Left lobe of liver (tissue), 2 donors: ENCODE measurements at regions not wholly inside any gene's neighbourhood (a gene's known extent, or its start where the extent isn't known, plus 50 kb on each side); places are given as distances from the start of the nearest gene placed in this dataset.
"Not testable (repeated sequence)": the region's sequence is repeated elsewhere in the genome, so short reads cannot be mapped to it uniquely, and the experiment has no call there.

Experiments
- ATAC-seq: fragments of 200-7000 bp; cut with Tn5 transposase; one replicate; pipeline ENCODE4 v1.9.1; 2020; ENCODE audit warnings: mild to moderate bottlenecking, moderate library complexity
- DNase-seq: peaks from one replicate; pipeline ENCODE4 v3.0.0-alpha.2; 2020; ENCODE audit warnings: low spot score
- donor health status: DM: no; HTN: no; CAD: no; lungs with moderate emphysema.
- donor health status: DM: no; HTN: yes; CAD: no.

DNA sequence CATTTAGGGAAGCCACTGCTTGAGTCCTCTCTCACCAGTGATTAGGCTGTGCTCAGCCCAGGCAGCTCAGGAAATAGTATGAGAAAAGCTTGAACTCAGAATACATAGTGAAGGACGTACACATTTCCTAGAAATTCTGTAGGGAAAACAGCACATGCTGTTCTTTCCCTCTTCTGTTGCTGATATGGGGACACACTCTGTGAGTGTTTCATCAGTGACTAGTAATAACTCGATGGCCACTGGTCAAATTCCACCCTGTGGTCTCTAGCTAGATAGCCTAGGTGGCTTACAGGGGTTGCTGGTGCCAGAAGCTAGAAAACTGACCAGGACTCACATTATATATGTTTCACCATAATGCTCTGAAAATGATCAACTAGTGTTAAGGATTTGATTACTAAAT is 259.8 kb upstream of the SOX4 start:
- ATAC-seq = no peak
- DNase-seq = no peak

DNA sequence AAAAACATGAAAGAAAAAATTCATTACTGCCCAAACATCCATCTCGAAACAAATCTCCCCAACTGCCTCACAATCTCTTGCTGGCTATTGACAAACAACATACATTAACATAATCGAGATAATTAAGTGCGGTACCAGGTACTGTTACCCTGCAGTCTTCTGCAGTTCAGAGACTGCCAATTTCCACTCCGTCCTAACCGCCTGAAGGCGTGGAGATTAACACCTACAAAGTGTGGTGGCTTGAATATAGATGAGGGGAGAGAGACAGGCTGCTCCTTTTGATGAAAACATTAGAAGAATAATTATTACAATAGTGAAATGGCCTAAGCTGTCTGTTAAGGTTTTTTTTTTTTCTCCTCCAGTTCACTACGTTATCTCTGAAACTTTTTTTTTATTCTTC is 258.9 kb upstream of the SOX4 start:
- ATAC-seq (no peak), DNase-seq (no peak)

DNA sequence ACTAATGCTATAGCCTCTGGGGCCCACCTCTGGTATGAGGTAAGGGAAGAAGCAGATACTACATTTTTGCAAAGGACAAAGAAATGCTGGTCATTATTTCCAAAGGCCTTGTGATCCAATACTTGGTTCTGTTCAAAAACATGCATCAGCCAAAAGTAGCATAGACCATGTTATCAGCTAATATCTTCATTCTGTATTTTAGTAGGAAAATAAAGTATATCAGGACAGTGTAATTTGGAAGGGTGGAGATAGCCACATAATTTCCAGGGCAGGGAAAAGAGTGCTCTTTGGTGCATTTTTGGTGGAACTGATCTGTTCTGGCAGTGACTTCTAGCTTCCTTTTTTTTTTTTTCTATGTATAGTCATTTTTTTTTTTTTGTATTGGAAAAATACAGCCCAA is 258.0 kb upstream of the SOX4 start:
- ATAC-seq (no peak), DNase-seq (no peak)

DNA sequence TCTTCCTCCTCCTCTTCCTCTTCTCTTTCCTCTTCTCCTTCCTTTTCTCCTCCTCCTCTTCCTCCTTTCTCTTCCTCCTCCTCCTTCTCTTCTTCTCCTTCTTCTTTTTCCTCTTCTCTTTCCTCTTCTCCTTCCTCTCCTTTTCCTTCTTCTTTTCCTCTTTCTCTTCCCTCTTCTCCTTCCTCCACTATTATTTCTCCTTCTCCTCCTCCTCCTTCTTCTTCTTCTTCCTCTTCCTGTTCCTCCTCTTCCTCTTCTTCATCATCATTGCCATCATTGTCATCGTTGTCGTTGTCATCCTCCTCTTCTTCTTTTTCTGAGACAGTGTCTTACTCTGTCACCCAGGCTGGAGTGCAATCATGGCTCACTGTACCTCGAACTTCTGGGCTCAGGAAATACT is 256.3 kb upstream of the SOX4 start:
- DNase-seq (no peak), ATAC-seq (no peak)

DNA sequence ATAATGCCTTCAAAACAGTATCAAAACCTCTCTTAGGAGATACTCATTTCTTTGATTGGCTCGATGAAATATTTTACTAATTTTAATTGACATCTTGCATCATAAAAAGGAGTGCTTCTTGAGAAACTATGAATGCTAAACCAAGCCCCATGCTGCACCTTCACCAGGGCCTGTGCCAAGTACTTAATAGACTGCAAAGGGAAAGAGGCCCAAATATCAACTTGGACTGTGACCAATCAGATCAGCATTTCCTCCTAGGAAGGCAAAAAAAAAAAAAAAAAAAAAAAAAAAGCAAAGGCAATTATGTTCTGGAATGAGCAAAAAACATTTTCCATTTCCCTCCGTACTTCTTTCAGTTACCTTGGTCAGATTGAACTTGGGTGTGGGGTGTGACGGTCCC is 253.0 kb upstream of the SOX4 start:
- no peak for ATAC-seq
- DNase-seq = no peak

DNA sequence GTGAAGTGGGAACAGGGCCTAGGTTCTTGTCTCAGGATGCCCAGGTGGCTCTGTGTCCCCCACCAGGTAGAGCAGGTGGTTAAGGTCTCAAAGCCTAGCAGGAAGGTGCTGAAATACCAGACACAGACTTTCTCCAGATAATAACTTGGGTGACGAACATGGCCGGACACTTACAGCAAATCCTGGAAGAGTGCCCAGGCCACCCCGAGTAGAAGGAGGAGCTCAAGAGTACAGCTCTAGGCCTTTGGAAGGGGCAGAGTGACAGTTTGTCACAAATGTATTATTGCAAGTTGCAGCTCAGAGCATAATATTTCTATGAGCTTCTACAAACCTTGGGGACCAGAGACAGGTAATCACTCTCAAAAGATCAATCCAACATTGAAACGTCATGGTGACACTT is 251.6 kb upstream of the SOX4 start:
- ATAC-seq = no peak

DNA sequence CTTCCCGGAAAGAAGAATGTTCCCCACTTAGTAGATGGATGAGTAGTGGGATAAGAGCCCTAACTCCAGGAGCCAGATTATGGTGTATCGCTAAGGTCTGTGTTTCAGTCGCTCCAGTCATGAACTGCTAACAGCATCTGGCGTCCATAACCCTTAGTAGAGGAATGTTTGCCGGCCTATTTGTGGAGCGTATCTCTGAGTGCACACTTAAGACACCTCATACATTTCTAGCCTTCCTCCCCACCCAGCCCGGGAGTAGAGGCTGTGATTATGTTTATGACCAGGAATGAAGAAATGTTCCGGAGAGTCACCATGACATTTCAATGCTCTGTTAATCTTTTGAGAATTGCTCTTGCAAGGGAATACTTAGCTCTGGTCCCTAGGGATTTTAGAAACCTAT is 251.1 kb upstream of the SOX4 start:
- ATAC-seq = no peak
- no peak for DNase-seq

More for the DNA sequence above, 251.6 kb upstream of the SOX4 start:
- DNase-seq = no peak

DNA sequence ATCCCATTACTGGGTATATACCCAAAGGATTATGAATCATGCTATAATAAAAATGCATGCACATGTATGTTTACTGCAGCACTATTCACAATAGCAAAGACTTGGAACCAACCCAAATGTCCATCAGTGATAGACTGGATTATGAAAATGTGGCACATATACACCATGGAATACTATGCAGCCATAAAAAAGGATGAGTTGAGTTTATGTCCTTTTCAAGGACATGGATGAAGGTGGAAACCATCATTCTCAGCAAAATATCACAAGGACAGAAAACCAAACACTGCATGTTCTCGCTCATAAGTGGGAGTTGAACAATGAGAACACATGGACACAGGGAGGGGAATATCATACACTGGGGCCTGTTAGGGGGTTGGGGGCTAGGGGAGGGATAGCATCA is 247.8 kb upstream of the SOX4 start:
- ATAC-seq, DNase-seq: not testable (repeated sequence)

DNA sequence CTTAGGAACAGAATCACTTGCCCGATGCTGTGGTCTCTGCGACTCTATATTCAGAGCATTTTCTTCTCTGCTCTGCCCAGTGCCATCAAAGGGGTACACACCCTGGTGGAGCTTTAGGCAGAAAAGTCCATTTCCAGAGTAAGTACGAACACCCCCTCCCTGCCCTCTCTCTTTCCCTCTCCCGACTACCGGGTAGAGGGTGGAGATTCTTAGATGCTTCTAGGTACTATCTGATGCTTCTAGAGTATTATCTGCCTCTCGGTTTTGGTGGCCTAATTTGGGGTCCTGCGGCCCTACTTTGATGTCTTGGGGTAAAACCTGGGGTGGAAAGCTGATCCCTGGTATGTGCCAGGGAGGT is 245.4 kb upstream of the SOX4 start:
- no peak for DNase-seq
- ATAC-seq = no peak

DNA sequence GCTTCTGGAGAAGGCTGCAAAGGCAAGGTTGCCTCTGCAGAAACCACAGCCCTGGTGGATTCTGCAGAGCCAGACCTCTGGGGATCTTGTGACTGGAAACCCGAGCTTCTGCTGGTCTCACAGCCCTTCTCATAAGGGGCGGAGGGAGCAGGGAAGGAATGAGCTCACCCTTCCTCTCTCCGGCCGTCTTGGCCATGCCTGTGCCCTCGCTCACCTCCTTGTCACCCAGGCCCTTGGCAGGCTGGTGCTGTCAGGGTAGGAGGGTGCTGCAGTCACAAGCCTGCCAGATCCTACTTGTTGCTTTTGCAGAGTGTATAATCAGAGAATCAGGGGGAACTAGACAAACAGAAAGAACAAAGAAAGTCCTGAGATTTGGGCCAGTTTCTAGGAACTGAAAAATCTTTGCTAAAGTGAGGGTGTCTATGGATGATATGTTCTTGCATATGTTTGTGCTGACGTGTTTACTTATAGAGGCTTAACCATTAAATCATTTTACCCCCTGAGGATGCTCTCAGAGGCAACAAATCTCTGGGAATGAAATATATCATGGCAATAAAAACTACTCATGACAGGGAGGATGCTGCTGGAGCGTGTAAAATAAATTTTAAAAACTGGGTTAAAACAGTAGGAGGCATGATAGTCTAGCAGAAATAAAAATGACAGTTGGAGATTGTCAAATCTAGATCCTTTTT is 244.9 kb upstream of the SOX4 start:
- DNase-seq (no peak), ATAC-seq (no peak)

DNA sequence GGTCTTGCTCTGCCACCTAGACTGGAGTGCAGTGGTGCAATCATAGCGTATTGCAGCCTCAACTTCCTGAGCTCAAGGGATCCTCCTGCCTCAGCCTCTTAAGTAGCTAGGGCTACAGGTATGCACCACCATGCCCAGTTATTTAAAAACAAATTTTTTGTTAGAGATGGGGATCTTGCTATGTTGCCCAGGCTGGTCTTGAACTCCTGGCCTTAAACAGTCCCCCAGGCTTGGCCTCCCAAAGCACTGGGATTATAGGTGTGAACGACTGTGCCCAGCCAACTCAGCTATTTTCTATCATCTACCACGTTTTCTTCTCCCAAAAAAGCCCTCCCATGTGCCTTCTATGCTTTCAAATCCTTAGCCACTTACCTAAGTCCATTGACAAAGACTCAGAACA is 243.7 kb upstream of the SOX4 start:
- ATAC-seq (no peak), DNase-seq (no peak)

DNA sequence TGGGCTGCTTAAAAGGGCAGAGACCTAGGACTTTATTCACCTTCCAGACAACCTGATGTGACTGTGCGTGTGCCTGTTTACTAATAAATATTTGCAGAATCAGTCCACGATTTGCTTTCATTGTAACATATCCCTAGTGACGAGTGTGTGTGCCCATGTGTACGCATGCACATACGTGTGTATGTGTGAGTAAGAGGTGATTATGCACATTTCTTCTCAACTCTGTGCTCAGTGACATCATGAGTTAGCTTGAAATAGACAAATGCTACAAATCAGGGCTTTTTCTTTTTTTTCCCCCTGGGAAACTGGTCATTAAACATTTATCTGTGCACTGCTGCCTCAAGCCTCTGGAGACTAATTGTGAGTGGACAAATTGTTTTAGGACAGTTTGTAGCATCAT is 242.6 kb upstream of the SOX4 start:
- ATAC-seq (no peak), DNase-seq (no peak)

DNA sequence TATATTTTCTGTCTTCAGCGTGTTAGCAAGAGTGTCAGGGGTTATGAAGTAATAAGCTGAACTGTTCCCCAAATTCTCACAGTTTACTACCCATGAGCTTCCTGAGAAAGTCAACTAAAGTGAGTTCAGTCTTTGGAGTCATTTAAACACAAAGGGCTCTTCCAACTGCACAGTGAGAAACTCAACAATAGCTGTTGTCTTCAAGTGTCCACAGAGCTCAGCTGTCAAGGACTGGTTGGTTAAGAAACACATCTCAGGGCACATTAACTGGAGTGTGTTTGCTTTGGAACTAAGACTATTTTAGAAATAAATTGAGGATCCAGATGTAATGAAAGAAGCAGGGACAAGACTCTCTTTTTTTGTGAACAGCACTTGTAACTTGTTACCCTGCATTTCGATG is 241.4 kb upstream of the SOX4 start:
- ATAC-seq (no peak), DNase-seq (no peak)

DNA sequence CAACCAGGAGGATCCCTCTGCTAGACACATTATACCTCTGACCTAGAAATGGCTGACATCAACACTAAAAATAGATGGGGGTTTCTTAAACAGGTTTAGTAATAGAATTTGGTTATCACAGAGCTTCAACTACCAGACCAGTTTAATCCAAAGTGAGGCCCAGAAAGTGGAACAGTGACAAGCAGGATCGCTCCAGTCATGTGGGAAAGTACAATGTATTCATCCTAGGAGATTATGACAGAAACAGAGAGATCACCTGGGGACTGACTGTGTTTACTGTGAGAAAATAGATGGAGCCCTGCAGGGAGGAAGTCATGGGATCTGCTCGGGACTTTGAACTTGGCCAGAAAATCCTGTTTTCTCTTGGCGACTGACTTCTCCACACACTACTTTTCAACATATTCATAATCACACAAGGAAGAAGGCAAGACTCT is 238.7 kb upstream of the SOX4 start:
- no peak for DNase-seq

DNA sequence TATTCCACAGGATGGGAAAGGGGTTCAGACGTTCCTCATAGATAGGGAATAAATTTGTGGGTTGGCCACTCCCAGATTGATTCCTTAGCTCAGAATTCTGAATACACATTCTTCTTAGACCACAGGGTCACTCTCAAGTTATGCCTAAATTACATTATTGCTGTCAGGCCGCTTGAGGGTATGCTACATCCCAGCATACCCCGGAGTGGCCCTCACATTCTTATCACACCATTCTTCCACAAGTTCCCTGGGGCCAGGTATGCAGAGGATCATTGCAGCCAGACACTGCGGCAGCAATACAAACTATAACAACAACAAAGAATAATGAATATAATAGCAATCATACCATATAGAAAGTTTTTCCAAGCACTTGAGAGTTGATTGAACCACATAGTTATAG is 237.9 kb upstream of the SOX4 start:
- no peak for DNase-seq
- no peak for ATAC-seq

More for the DNA sequence above, 238.7 kb upstream of the SOX4 start:
- no peak for ATAC-seq

DNA sequence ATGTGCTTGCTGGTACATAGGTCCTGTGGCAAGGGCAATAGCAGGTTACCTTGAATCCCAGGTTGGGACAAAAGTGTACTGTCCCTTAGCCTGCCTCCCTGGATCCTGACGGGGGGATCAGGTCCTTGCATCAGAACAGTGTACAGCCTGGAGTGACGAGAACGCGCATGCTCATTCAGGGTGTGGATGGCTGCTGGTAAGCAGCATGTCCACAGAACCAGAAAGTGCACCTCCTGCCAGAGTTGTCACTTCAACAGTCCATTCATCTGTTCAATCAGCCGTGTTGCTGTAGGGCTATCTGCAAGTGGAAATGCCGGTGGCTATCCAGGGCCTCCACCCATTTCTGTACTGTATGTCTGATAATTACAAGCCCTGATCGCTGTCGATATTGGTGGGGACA is 236.3 kb upstream of the SOX4 start:
- ATAC-seq (no peak), DNase-seq (no peak)

DNA sequence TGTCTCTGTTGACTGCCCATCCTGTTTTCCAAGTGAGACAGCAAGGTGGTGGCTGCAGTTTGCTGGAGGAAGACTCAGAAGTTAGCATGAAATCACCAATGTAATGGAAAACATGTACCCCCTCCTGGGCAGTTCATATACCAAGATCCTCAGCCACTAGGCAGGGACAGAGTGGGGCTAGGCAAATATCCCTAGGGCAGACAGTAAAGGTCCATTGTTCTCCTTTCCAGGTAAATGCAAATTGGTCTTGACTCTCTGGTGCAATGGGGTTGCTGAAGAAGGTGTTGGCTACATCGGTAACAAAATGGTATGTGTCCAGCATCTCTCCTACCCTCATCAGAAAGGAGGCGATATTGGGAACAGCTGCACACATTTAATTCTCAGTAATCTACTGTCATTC is 233.6 kb upstream of the SOX4 start:
- DNase-seq = no peak
- no peak for ATAC-seq

DNA sequence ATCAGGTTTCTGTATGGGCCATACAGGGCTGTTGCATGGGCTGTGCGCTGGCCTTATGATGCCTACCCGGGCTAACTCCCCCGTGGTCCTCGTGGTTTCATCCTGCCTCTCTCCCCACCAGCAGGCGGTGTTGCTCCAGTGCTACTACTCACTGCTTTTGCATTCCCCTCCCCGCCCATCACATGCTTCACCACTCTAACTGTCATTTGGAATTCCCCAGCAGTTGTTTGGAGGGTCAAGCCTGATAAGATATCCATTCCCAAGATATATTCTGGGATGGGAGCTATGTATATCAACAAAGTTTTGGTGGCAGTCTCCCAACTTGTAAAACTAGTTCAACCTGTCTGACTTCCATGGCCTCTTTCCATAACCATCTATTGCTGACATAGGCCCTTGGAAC is 233.2 kb upstream of the SOX4 start:
- no peak for DNase-seq
- no peak for ATAC-seq

DNA sequence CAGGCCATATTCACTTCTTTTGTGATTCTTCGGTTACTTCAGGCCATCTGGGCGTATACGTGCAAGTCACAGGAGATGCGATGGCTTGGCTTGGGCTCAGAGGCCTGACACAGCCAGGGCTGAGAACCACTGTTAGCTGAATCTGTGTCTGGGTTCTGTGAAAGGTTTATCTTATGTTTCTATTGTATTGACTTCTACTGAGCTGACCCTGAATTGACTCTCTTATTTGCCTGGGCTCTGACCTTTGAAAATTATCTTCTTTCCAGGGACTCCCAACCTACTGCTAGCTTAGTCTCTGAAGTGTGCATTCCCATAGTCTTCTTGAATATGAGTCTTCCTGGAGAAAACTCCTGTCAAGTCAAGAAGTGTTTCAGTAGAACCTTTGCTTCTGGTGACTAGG is 226.4 kb upstream of the SOX4 start:
- ATAC-seq (no peak), DNase-seq (no peak)

DNA sequence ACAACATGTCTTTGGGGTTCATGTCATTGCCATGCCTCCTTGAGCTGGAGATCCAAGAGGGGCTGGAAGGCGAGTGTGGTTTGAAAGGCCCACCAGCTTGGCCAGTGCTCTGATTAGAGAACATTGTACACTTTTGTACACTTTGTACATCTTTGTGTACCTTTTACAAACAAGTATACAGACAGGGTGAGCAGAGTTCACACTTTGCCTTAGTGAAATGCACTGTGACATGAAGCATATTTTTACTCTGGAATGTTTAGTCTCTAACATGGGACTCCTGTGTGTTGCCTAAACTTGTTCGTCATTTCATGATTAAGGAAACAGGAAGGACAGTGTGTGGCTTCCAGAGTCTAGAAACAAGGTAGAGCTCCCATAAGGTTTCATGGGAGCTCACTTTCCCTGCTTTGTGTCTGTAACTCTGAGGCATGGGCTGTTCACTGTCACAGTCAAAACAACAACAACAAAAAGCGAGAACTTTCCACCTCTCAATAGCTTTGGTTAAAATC is 225.8 kb upstream of the SOX4 start:
- ATAC-seq (no peak), DNase-seq (no peak)

DNA sequence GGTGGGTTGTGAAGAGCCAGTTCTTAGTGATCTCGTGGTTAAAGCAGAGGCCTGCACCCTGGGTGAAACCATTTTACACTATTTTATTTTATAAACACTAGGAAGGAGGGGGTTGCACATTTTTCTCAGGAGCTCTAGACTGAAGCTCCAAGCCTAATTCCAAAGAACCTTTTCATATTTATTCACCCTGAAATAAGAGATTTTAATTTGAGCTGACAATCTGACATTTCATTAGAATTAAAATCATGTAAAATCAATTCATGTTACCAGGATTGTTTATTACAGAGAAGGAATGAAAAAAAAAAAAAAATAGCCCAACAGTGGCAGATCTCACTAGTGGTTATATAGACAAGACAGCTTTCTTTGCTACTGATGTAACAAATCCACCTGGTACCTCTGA is 222.5 kb upstream of the SOX4 start:
- no peak for DNase-seq

DNA sequence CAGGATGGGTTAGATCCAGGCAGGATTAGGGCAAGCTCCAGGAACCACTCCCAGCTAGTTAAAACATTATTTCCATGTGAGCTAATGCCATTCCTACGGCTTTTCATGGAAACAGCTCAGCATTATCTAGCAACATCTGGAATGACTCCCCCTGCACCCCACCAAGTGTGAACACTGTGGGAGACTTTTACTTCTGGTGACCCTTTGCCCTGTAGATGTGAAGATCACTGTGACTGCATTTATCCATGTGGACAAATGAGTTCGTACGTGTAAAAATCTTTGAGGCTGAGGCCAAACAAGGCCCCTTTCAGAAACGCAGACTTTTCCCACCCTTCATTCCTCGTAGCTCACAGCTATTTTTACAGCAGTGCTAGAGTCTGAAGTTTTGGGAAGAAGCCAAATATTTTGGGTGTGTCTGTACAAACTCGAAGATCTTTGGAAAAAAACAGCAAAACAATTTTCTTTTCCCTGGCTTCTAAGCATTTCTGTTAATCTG is 221.8 kb upstream of the SOX4 start:
- DNase-seq (no peak), ATAC-seq (no peak)

More for the DNA sequence above, 222.5 kb upstream of the SOX4 start:
- no peak for ATAC-seq
